ENCODE measurements at regions not wholly inside any gene's neighbourhood (a gene's known extent, or its start where the extent isn't known, plus 50 kb on each side); places are given as distances from the start of the nearest gene placed in this dataset.

GRCh38 chr7:131241386-131241785 lies 86.3 kb upstream of the MKLN1 start:
- POLR2A ChIA-PET: interaction anchor here (1.1 kb wide), 1 partner anchor 10 kb away, joined by 3 read pairs; no protein-coding TSS in a partner anchor
- Histone ChIP-seq H3K27me3 (ENCODE audit: control insufficient read depth in 1 of 2, insufficient read depth in 2 of 2, low read length in 2 of 2) (no peaks in the 10 kb centered on the region), H3K9me3 (ENCODE audit: control insufficient read depth in 1 of 2, insufficient read depth in 1 of 2, low read length in 2 of 2) (no peaks in the 10 kb centered on the region), H3K36me3 (ENCODE audit: insufficient read depth, low read length) (no peaks in the 10 kb centered on the region), H3K27ac (ENCODE audit: low read depth in 1 of 2, low read length in 2 of 2) (no peak overlapping the region), H3K4me3 (ENCODE audit: low read length) (no peak overlapping the region), H3K4me1 (ENCODE audit: insufficient read depth, low read length) (peaks cover 4% of the 10 kb centered on the region)
- Mint-ChIP-seq H3K4me1 (ENCODE audit: low read depth) (peaks cover 9% of the 10 kb centered on the region), H3K27me3 (no peaks in the 10 kb centered on the region), H3K4me3 (no peak overlapping the region), H3K36me3 (ENCODE audit: low read depth) (no peaks in the 10 kb centered on the region), H3K9me3 (no peaks in the 10 kb centered on the region), H3K27ac (no peak overlapping the region)
- TF ChIP-seq CTCF (IDR thresholded peaks at IDR 0.05): no peak
- DNase-seq (no peak), ATAC-seq (ENCODE audit: poor library complexity) (no peak)
- CTCF ChIA-PET: interaction anchor here (0.9 kb wide), 1 partner anchor 344 kb away, joined by 3 read pairs; no protein-coding TSS in a partner anchor
- intact Hi-C loops (cut with DNase I, micrococcal nuclease): no loop called here

GRCh38 chr7:131242123-131242650 lies 85.5 kb upstream of the MKLN1 start:
- H3K9me3 Mint-ChIP-seq: no peaks in the 10 kb centered on the region
- Histone ChIP-seq H3K36me3 (ENCODE audit: insufficient read depth, low read length) (no peaks in the 10 kb centered on the region), H3K27ac (ENCODE audit: low read depth in 1 of 2, low read length in 2 of 2) (no peak overlapping the region), H3K4me3 (ENCODE audit: low read length) (no peak overlapping the region), H3K9me3 (ENCODE audit: control insufficient read depth in 1 of 2, insufficient read depth in 1 of 2, low read length in 2 of 2) (no peaks in the 10 kb centered on the region), H3K4me1 (ENCODE audit: insufficient read depth, low read length) (no peaks in the 10 kb centered on the region), H3K27me3 (ENCODE audit: control insufficient read depth in 1 of 2, insufficient read depth in 2 of 2, low read length in 2 of 2) (no peaks in the 10 kb centered on the region)
- intact Hi-C loops (cut with DNase I, micrococcal nuclease): no loop called here
- ChIA-PET CTCF (no interaction called here), POLR2A (no interaction called here)
- DNase-seq: no peak
- no peak for TF ChIP-seq CTCF (IDR thresholded peaks at IDR 0.05)
- H3K27me3 Mint-ChIP-seq: no peaks in the 10 kb centered on the region
- no peak overlapping the region for H3K4me3 Mint-ChIP-seq
- no peaks in the 10 kb centered on the region for H3K36me3 Mint-ChIP-seq (ENCODE audit: low read depth)
- ATAC-seq (ENCODE audit: poor library complexity): no peak
- no peak overlapping the region for H3K27ac Mint-ChIP-seq
- H3K4me1 Mint-ChIP-seq (ENCODE audit: low read depth): peaks cover 4% of the 10 kb centered on the region

- DNase-seq: peak in 3 of 14 experiments; percentile 5 to 25 (median 17)
- H3K27ac ChIP-seq (ENCODE audit: low read depth in 1 of 2, low read length in 2 of 2): no peak overlapping the region
- no peaks in the 10 kb centered on the region for H3K27me3 ChIP-seq (ENCODE audit: control insufficient read depth in 1 of 2, insufficient read depth in 2 of 2, low read length in 2 of 2)
- no peaks in the 10 kb centered on the region for H3K36me3 ChIP-seq (ENCODE audit: insufficient read depth, low read length)
- Mint-ChIP-seq H3K27me3 (no peaks in the 10 kb centered on the region), H3K9me3 (no peaks in the 10 kb centered on the region), H3K4me1 (ENCODE audit: low read depth) (no peaks in the 10 kb centered on the region), H3K36me3 (ENCODE audit: low read depth) (no peaks in the 10 kb centered on the region), H3K4me3 (no peak overlapping the region), H3K27ac (no peak overlapping the region)
- ChIA-PET POLR2A (no interaction called here), CTCF (interaction anchor here (0.8 kb wide), 1 partner anchor 15 kb away, joined by 3 read pairs; no protein-coding TSS in a partner anchor)
- H3K4me3 ChIP-seq (ENCODE audit: low read length): no peak overlapping the region
- no peaks in the 10 kb centered on the region for H3K4me1 ChIP-seq (ENCODE audit: insufficient read depth, low read length)
- no peak for TF ChIP-seq CTCF (IDR thresholded peaks at IDR 0.05)
- H3K9me3 ChIP-seq (ENCODE audit: control insufficient read depth in 1 of 2, insufficient read depth in 1 of 2, low read length in 2 of 2): no peaks in the 10 kb centered on the region
- intact Hi-C loops (cut with DNase I, micrococcal nuclease): no loop called here
- ATAC-seq (ENCODE audit: poor library complexity): no peak
Observed at GRCh38 chr7:131244259-131244852, 83.3 kb upstream of the MKLN1 start.
